ENCODE measurements at regions not wholly inside any gene's neighbourhood (a gene's known extent, or its start where the extent isn't known, plus 50 kb on each side); places are given as distances from the start of the nearest gene placed in this dataset.
A peak's percentile ranks its signal among the peaks of the same experiment; 100 is the strongest.

DNA sequence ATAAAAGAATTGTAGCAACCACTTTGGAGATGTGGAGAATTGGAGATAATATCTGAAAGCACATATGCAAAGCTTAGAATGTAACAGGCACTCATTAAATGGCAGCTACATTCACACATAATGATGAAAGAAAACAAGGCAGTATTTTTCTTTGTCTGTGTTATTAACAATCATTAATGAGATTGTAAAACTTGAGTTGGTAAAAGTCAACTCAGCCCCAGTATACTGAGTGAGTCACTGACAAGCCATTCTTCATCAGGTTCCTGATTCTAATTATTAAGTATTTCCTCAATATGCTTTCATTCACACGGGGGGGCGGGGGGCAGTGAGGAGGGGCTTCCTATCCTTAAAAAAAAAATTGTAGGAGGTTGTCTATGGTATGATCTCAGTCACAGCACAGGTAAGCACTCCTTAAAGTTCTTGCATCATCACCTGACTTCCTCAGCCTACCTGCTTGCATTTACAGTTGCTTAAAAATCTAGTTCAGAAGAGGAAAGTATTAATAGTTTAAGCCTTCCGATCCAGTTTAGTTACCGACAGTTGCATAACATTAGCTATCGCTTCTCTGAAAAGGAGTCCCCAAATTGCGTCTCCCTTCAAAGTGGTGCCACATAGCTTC is 379.8 kb downstream of the EFNA5 start:
- Mint-ChIP-seq H3K27ac (no peak overlapping the region), H3K4me1 (ENCODE audit: low read depth) (peaks cover 7% of the 10 kb centered on the region), H3K4me3 (no peak overlapping the region), H3K9me3 (no peaks in the 10 kb centered on the region), H3K27me3 (ENCODE audit: low read depth) (peaks cover 8% of the 10 kb centered on the region), H3K36me3 (ENCODE audit: low read depth) (no peaks in the 10 kb centered on the region)
- intact Hi-C loops (cut with micrococcal nuclease): no loop called here
- CTCF ChIA-PET: interaction anchor here (0.7 kb wide), 1 partner anchor 11 kb away, joined by 3 read pairs; no protein-coding TSS in a partner anchor
- DNase-seq: no peak

- CTCF ChIA-PET: no interaction called here
- H3K27ac Mint-ChIP-seq: no peak overlapping the region
- H3K4me1 Mint-ChIP-seq (ENCODE audit: low read depth): peaks cover 7% of the 10 kb centered on the region
- intact Hi-C loops (cut with micrococcal nuclease): loop anchor here (1.0 to 2.0 kb wide), 3 partner anchors 8 to 100 kb away; no protein-coding TSS in a partner anchor
- peaks cover 3% of the 10 kb centered on the region for H3K27me3 Mint-ChIP-seq (ENCODE audit: low read depth)
- no peak overlapping the region for H3K4me3 Mint-ChIP-seq
- no peaks in the 10 kb centered on the region for H3K9me3 Mint-ChIP-seq
- no peaks in the 10 kb centered on the region for H3K36me3 Mint-ChIP-seq (ENCODE audit: low read depth)
- peak; percentile 5 for DNase-seq
Observed at GRCh38 chr5:107289030-107289714, 381.6 kb downstream of the EFNA5 start.

DNA sequence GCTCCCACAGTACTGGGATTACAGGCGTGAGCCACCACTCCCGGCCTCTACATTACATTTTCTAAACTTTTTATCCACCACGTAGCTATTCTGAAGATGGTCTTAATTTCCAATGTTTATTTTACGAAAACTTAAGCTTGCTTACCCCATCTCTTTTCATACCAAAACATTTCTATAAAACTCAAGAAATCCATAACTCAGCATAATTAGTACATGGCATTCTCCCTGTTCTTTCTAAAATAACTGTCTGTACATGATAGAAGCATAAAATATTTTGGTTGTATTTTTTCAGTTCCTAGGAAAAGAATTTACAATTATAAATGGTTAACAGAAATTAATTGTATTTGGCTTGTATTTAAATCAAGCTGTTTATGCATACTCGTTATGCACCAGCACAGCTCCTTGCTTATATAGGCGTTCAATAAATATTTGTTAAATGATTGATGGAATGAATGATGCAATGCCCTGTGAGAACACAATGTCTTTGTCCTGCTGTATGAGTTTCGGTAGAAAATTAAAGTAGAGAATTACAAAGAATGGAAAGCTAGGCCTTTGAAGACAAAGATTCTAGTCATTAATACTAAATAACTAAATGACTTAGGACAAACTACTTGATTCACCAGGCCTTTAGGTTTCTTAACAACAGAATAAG is 384.2 kb downstream of the EFNA5 start:
- H3K27me3 Mint-ChIP-seq (ENCODE audit: low read depth): peaks cover 4% of the 10 kb centered on the region
- H3K4me1 Mint-ChIP-seq (ENCODE audit: low read depth): peaks cover 7% of the 10 kb centered on the region
- no peaks in the 10 kb centered on the region for H3K36me3 Mint-ChIP-seq (ENCODE audit: low read depth)
- no peaks in the 10 kb centered on the region for H3K9me3 Mint-ChIP-seq
- H3K4me3 Mint-ChIP-seq: no peak overlapping the region
- DNase-seq: no peak
- CTCF ChIA-PET: interaction anchor here (1.4 kb wide), 1 partner anchor 286 kb away, joined by 3 read pairs; no protein-coding TSS in a partner anchor
- no peak overlapping the region for H3K27ac Mint-ChIP-seq
- intact Hi-C loops (cut with micrococcal nuclease): no loop called here

DNA sequence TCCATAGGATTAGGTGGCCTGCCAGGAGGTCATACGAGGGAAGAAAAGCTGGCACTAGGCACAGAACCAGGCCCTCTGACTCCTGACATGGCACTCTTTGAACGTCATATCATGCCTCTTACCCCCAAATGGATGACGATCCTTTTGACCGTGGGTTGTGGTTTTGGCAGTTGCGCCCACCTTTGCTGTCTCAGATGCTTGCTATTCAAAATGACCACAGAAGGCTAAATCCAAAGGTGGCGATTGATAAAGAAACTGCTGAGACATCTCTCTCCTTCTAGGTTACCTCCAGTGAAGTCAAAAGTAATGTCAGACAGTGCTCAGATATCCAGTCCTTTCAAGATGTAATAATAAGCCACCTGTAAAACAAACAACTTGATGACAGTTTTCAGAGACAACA is 385.0 kb downstream of the EFNA5 start:
- Mint-ChIP-seq H3K36me3 (ENCODE audit: low read depth) (no peaks in the 10 kb centered on the region), H3K4me3 (no peak overlapping the region), H3K27ac (no peak overlapping the region), H3K4me1 (ENCODE audit: low read depth) (peaks cover 7% of the 10 kb centered on the region), H3K27me3 (ENCODE audit: low read depth) (peaks cover 7% of the 10 kb centered on the region), H3K9me3 (no peaks in the 10 kb centered on the region)
- CTCF ChIA-PET: interaction anchor here (1.4 kb wide), 1 partner anchor 287 kb away, joined by 3 read pairs; no protein-coding TSS in a partner anchor
- intact Hi-C loops (cut with micrococcal nuclease): no loop called here
- DNase-seq: no peak

- H3K27ac Mint-ChIP-seq: no peak overlapping the region
- H3K9me3 Mint-ChIP-seq: no peaks in the 10 kb centered on the region
- intact Hi-C loops (cut with micrococcal nuclease): no loop called here
- no peak overlapping the region for H3K4me3 Mint-ChIP-seq
- H3K4me1 Mint-ChIP-seq (ENCODE audit: low read depth): peaks cover 7% of the 10 kb centered on the region
- CTCF ChIA-PET: interaction anchor here (1.4 kb wide), 1 partner anchor 287 kb away, joined by 3 read pairs; no protein-coding TSS in a partner anchor
- H3K27me3 Mint-ChIP-seq (ENCODE audit: low read depth): peaks cover 7% of the 10 kb centered on the region
- DNase-seq: no peak
- no peaks in the 10 kb centered on the region for H3K36me3 Mint-ChIP-seq (ENCODE audit: low read depth)
Observed at GRCh38 chr5:107284822-107285525, 385.8 kb downstream of the EFNA5 start.

GRCh38 chr5:107282061-107282460 is 388.7 kb downstream of the EFNA5 start:
- H3K4me3 Mint-ChIP-seq: no peak overlapping the region
- no peak overlapping the region for H3K27ac Mint-ChIP-seq
- H3K36me3 Mint-ChIP-seq (ENCODE audit: low read depth): no peaks in the 10 kb centered on the region
- peaks cover 7% of the 10 kb centered on the region for H3K27me3 Mint-ChIP-seq (ENCODE audit: low read depth)
- CTCF ChIA-PET: no interaction called here
- intact Hi-C loops (cut with micrococcal nuclease): no loop called here
- no peak for DNase-seq
- H3K4me1 Mint-ChIP-seq (ENCODE audit: low read depth): no peaks in the 10 kb centered on the region
- H3K9me3 Mint-ChIP-seq: no peaks in the 10 kb centered on the region

DNA sequence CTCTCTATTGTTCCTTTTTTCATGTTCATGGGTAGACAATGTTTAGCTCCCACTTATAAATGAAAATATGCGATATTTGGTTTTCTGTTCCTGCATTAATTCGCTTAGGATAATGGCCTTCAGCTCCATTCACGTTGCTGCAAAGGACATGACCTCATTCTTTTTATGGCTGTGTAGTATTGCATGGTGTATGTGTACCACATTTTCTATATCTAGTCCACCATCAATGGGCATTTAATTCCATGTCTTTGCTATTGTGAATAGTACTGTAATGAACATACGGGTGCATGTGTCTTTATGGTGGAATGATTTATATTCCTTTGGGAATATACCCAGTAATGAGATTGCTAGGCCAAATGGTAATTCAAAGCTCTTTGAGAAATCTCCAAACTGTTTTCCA is 392.0 kb downstream of the EFNA5 start:
- Mint-ChIP-seq H3K4me3 (no peak overlapping the region), H3K27ac (no peak overlapping the region), H3K4me1 (ENCODE audit: low read depth) (no peaks in the 10 kb centered on the region), H3K27me3 (ENCODE audit: low read depth) (peaks cover 7% of the 10 kb centered on the region), H3K36me3 (ENCODE audit: low read depth) (no peaks in the 10 kb centered on the region), H3K9me3 (no peaks in the 10 kb centered on the region)
- CTCF ChIA-PET: no interaction called here
- no peak for DNase-seq
- intact Hi-C loops (cut with micrococcal nuclease): no loop called here

GRCh38 chr5:107277485-107278125 is 393.1 kb downstream of the EFNA5 start:
- intact Hi-C loops (cut with micrococcal nuclease): no loop called here
- Mint-ChIP-seq H3K4me1 (ENCODE audit: low read depth) (no peaks in the 10 kb centered on the region), H3K4me3 (no peak overlapping the region), H3K9me3 (no peaks in the 10 kb centered on the region), H3K27ac (no peak overlapping the region), H3K36me3 (ENCODE audit: low read depth) (no peaks in the 10 kb centered on the region), H3K27me3 (ENCODE audit: low read depth) (peaks cover 3% of the 10 kb centered on the region)
- CTCF ChIA-PET: no interaction called here
- DNase-seq: no peak

GRCh38 chr5:107275333-107275732 is 395.4 kb downstream of the EFNA5 start:
- no peaks in the 10 kb centered on the region for H3K9me3 Mint-ChIP-seq
- DNase-seq: no peak
- H3K27me3 Mint-ChIP-seq (ENCODE audit: low read depth): no peaks in the 10 kb centered on the region
- CTCF ChIA-PET: no interaction called here
- intact Hi-C loops (cut with micrococcal nuclease): no loop called here
- no peaks in the 10 kb centered on the region for H3K36me3 Mint-ChIP-seq (ENCODE audit: low read depth)
- no peak overlapping the region for H3K4me3 Mint-ChIP-seq
- H3K4me1 Mint-ChIP-seq (ENCODE audit: low read depth): no peaks in the 10 kb centered on the region
- H3K27ac Mint-ChIP-seq: no peak overlapping the region

GRCh38 chr5:107274571-107274970 is 396.2 kb downstream of the EFNA5 start:
- intact Hi-C loops (cut with micrococcal nuclease): no loop called here
- DNase-seq: no peak
- CTCF ChIA-PET: no interaction called here
- no peak overlapping the region for H3K4me3 Mint-ChIP-seq
- H3K9me3 Mint-ChIP-seq: no peaks in the 10 kb centered on the region
- no peaks in the 10 kb centered on the region for H3K4me1 Mint-ChIP-seq (ENCODE audit: low read depth)
- no peaks in the 10 kb centered on the region for H3K36me3 Mint-ChIP-seq (ENCODE audit: low read depth)
- no peaks in the 10 kb centered on the region for H3K27me3 Mint-ChIP-seq (ENCODE audit: low read depth)
- H3K27ac Mint-ChIP-seq: no peak overlapping the region

GRCh38 chr5:107272954-107273353 is 397.8 kb downstream of the EFNA5 start:
- Mint-ChIP-seq H3K36me3 (ENCODE audit: low read depth) (no peaks in the 10 kb centered on the region), H3K27ac (no peak overlapping the region), H3K4me1 (ENCODE audit: low read depth) (no peaks in the 10 kb centered on the region), H3K4me3 (no peak overlapping the region), H3K9me3 (no peaks in the 10 kb centered on the region), H3K27me3 (ENCODE audit: low read depth) (no peaks in the 10 kb centered on the region)
- intact Hi-C loops (cut with micrococcal nuclease): no loop called here
- DNase-seq: no peak
- CTCF ChIA-PET: no interaction called here

DNA sequence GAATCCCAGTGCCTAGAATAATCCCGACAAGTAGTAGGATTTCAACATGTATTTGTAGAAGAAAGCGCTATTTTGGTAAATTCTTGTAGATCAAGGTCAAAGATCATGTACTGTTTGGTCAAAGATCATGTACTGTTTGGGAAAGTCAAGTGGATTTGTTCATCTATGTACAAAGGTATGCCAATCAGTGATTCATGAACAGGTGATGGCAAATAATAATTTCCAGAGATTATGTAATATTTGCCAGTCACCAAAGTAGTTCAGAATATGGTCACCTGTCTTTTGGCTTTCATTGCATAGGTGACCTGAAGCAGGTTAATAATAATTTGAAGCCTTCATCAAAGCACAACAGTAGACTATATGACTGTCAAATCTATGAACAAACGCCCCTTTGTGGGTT is 398.2 kb downstream of the EFNA5 start:
- no peak for DNase-seq
- Mint-ChIP-seq H3K27me3 (ENCODE audit: low read depth) (no peaks in the 10 kb centered on the region), H3K27ac (no peak overlapping the region), H3K9me3 (no peaks in the 10 kb centered on the region), H3K4me3 (no peak overlapping the region), H3K36me3 (ENCODE audit: low read depth) (no peaks in the 10 kb centered on the region), H3K4me1 (ENCODE audit: low read depth) (no peaks in the 10 kb centered on the region)
- CTCF ChIA-PET: no interaction called here
- intact Hi-C loops (cut with micrococcal nuclease): no loop called here

Data from activated naive CD4-positive, alpha-beta T cell treated with anti-CD3 and anti-CD28 coated beads for 36 hours (primary cell).